Adipocyte (in vitro differentiated cells): ENCODE measurements at regions not wholly inside any gene's neighbourhood (a gene's known extent, or its start where the extent isn't known, plus 50 kb on each side); places are given as distances from the start of the nearest gene placed in this dataset.

Experiments
- DNase-seq: peaks from one replicate; pipeline ENCODE4 v3.0.0-alpha.2; 2015; ENCODE audit warnings: low read depth
- H3K27me3 ChIP-seq: replicated peaks from 2 replicates; pipeline ENCODE4 v1.7.0; 2013; ENCODE audit warnings: mild to moderate bottlenecking, low read length, moderate library complexity; ENCODE audit not compliant: control insufficient read depth, insufficient read depth
- H3K36me3 ChIP-seq: 2 replicates; pipeline ENCODE4 v1.7.0; 2013; ENCODE audit warnings: low read length, mild to moderate bottlenecking, moderate library complexity; ENCODE audit not compliant: control insufficient read depth, insufficient read depth, severe bottlenecking
- H3K4me1 ChIP-seq: 2 replicates; pipeline ENCODE4 v1.7.0; 2013; ENCODE audit warnings: mild to moderate bottlenecking, low read length, moderate library complexity; ENCODE audit not compliant: control insufficient read depth, insufficient read depth
- H3K4me3 ChIP-seq: 2 replicates; pipeline ENCODE4 v1.7.0; 2013; ENCODE audit warnings: mild to moderate bottlenecking, low read length, moderate library complexity
- H3K9ac ChIP-seq: 2 replicates; pipeline ENCODE4 v1.7.0; 2013; ENCODE audit warnings: mild to moderate bottlenecking, low read length, moderate library complexity
- H3K9me3 ChIP-seq: 2 replicates; pipeline ENCODE4 v1.7.0; 2013; ENCODE audit warnings: mild to moderate bottlenecking, low read length, moderate library complexity; ENCODE audit not compliant: control insufficient read depth

DNA sequence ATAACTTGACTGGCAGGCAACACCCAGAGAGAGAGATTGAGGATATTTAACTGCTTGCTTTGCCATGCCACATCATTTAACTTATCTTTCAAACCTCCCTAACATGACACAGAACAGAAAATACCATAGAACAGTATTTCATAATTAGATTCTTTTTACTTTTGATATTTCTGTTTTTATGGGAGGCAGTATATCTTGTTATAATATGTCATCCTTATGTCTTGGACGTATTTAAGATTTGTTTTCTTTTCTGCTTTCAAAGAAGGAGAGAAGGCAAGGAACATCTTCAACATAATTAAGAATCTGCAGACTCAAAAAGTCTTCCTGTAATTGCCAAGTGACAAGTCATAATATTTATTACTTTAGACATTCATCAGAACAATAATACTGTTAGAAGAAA lies 1283.7 kb downstream of the GRIK2 start:
- Histone ChIP-seq H3K27me3 (no peaks in the 10 kb centered on the region), H3K9ac (no peak overlapping the region), H3K9me3 (no peaks in the 10 kb centered on the region)

DNA sequence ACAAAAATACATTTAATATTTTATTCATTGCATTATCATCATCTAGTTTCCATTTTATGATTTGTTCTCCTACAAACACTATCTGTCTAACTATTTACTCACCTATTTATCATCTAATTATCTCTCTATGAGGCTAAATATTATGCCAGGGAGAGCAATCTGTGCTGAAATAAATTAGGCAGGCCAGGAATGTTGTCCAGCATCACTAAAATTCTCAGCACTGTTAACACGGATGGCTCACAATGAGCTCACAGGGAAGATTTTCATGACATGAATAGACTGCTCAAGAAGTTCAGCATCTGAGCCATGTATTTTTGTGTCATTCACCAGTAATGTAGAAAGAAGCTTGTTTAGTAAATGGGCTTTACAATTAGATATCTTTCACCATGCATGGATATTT lies 1277.2 kb downstream of the GRIK2 start:
- H3K27me3 ChIP-seq, result no peaks in the 10 kb centered on the region
- no peak for DNase-seq
- no peak overlapping the region for H3K9ac ChIP-seq
- no peaks in the 10 kb centered on the region for H3K36me3 ChIP-seq
- H3K4me1 ChIP-seq, result no peaks in the 10 kb centered on the region
- no peak overlapping the region for H3K4me3 ChIP-seq
- H3K9me3 ChIP-seq, result no peaks in the 10 kb centered on the region

More for the DNA sequence above, 1283.7 kb downstream of the GRIK2 start:
- H3K36me3 ChIP-seq, result no peaks in the 10 kb centered on the region
- H3K4me1 ChIP-seq, result no peaks in the 10 kb centered on the region
- H3K4me3 ChIP-seq, result no peak overlapping the region
- DNase-seq, result no peak

DNA sequence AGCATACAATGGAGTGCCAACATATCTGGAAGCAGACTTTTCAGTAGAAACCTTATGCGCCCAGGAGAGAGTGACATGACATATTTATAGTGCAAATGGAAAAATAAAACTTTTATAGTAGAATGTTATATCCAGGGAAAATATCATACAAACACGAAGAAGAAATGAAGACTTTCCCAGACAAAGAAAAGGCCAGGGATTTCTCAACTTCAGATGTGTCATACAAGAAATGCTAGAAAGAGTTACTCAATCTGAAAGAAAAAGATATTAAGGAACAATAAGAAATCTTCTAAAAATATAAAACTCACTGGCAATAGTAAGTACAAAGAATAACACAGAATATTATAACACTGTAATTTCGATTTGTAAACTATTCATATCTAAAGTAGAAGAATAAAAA lies 1269.3 kb downstream of the GRIK2 start:
- Histone ChIP-seq H3K9me3 (no peaks in the 10 kb centered on the region), H3K36me3 (no peaks in the 10 kb centered on the region), H3K27me3 (no peaks in the 10 kb centered on the region), H3K4me3 (no peak overlapping the region), H3K4me1 (peaks cover 3% of the 10 kb centered on the region), H3K9ac (no peak overlapping the region)
- peak; percentile 64 for DNase-seq

DNA sequence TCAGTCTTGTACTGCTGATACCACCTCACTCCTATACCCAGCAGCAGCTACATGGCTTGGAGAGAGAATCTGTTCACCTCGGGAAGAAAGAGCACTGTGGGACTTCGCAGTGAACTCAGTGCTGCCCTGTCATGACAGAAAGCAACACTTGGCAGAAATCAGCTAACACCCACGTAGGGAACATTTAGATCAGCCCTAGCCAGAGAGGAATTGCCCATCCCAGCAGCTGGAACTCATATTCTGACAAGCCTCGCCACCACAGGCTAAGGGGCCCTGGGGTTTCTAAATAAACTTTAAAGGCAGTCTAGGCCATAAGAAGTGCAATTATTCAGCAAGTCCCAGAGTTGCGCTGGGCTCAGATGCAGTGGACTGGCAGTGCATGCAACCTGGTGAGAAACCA lies 1266.8 kb downstream of the GRIK2 start:
- DNase-seq, result peak; percentile 68

DNA sequence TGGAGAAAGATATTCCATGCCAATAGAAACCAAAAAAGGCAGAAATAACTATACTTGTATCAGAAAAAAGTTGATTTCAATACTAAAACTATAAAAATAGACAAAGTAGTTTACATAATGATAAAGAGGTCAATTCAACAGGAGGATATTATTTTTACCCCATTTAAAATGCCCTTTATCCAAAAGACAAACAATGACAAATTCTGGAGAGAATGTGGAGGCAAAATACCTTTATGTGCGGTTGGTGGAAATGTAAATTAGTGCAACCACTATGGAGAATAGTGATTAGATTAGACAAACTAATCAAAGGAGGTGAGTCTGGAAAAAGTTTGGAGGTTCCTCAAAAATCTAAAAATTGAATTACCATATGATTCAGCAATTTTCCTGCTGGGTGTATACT lies 1262.3 kb downstream of the GRIK2 start:
- H3K4me1 ChIP-seq, result no peaks in the 10 kb centered on the region
- H3K4me3 ChIP-seq, result no peak overlapping the region
- no peak overlapping the region for H3K9ac ChIP-seq

More for the DNA sequence above, 1266.8 kb downstream of the GRIK2 start:
- Histone ChIP-seq H3K36me3 (no peaks in the 10 kb centered on the region), H3K4me1 (peaks cover 3% of the 10 kb centered on the region), H3K27me3 (no peaks in the 10 kb centered on the region), H3K9me3 (no peaks in the 10 kb centered on the region), H3K4me3 (no peak overlapping the region), H3K9ac (no peak overlapping the region)

DNA sequence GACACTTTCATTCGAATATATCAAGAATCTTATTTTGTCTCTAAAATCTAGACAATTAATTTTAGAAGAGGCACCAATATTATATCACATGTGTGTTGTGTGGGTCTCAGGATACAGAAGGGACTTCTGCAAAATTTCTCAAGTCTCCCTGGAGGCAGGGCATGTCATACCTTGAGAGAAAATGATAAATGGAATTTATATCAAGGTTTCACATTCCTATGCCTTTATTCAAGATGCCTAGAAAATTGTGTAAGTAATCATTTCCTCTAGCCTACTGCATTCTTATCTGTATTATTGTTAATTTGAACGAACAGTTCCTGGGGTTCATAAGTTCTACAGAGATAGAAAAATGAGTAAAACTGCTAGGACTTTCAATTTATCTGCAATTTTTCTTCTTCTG lies 1247.9 kb downstream of the GRIK2 start:
- H3K4me1 ChIP-seq, result no peaks in the 10 kb centered on the region
- H3K9ac ChIP-seq, result no peak overlapping the region
- H3K9me3 ChIP-seq, result no peaks in the 10 kb centered on the region
- no peaks in the 10 kb centered on the region for H3K36me3 ChIP-seq
- no peak overlapping the region for H3K4me3 ChIP-seq
- no peak for DNase-seq
- no peaks in the 10 kb centered on the region for H3K27me3 ChIP-seq

More for the DNA sequence above, 1262.3 kb downstream of the GRIK2 start:
- no peaks in the 10 kb centered on the region for H3K9me3 ChIP-seq
- H3K27me3 ChIP-seq, result no peaks in the 10 kb centered on the region
- DNase-seq, result no peak
- no peaks in the 10 kb centered on the region for H3K36me3 ChIP-seq

DNA sequence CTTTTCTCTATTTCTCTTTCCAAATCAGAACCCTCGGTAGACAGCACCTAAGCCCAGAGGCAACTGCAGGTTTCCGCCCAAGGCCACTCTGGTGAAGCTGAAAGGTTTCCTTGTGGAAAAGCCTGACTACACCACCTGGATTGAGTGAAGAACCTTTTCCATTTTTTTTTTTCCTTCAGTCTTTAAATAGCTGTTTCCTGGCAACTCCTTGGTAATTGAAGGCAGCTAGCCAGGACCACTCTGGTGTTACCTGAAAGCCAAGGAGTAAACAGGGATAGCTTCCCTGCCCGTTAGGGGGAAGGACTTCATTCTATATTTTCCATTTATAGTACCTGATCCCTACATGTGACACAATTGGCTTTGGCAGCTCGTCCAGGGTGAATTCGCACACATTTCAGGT lies 1238.4 kb downstream of the GRIK2 start:
- Histone ChIP-seq H3K27me3 (no peaks in the 10 kb centered on the region), H3K9me3 (no peaks in the 10 kb centered on the region), H3K4me1 (no peaks in the 10 kb centered on the region), H3K9ac (no peak overlapping the region), H3K4me3 (no peak overlapping the region), H3K36me3 (no peaks in the 10 kb centered on the region)
- no peak for DNase-seq

DNA sequence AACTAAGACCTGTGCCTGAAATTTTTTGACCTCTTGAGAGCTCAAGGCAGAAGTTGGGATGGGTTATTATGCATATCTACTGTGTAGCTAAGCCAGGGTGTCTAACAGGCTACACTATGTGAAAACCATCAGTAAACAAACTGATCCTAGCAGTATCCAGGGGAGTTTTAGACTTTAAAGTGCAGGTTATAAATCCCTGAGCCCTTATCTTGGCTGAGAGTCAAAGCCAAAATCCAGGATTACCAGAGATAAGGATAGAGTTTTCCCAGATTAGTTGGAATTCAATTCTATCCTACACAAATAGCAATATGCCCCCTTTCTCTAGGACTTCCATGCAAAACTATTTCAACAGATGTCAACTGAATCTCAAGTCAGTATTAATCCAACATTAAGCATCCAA lies 1229.7 kb downstream of the GRIK2 start:
- H3K36me3 ChIP-seq, result no peaks in the 10 kb centered on the region
- no peak overlapping the region for H3K9ac ChIP-seq
- H3K4me3 ChIP-seq, result no peak overlapping the region
- no peaks in the 10 kb centered on the region for H3K4me1 ChIP-seq
- no peaks in the 10 kb centered on the region for H3K27me3 ChIP-seq
- DNase-seq, result no peak
- no peaks in the 10 kb centered on the region for H3K9me3 ChIP-seq

DNA sequence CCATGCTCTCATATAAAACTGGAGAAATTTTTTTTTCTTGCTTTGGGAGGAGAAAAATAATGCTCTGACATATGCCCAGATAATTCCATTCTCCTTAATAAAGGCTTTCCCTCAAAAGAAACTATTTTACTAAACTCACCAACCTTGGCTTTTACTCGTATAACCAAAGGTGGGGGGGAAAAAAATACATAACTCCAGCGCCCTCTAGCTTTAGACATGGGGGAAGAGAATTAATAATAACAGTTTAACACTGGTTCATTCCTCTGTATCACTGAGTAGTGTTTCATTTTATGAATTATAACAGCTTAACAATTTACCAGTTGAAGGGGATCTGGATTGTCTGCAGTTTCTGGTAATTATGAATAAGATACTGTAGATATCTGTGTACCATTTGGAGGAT lies 1226.1 kb downstream of the GRIK2 start:
- Histone ChIP-seq H3K9ac (no peak overlapping the region), H3K27me3 (no peaks in the 10 kb centered on the region), H3K4me3 (no peak overlapping the region), H3K36me3 (no peaks in the 10 kb centered on the region), H3K4me1 (no peaks in the 10 kb centered on the region), H3K9me3 (no peaks in the 10 kb centered on the region)
- peak; percentile 67 for DNase-seq

DNA sequence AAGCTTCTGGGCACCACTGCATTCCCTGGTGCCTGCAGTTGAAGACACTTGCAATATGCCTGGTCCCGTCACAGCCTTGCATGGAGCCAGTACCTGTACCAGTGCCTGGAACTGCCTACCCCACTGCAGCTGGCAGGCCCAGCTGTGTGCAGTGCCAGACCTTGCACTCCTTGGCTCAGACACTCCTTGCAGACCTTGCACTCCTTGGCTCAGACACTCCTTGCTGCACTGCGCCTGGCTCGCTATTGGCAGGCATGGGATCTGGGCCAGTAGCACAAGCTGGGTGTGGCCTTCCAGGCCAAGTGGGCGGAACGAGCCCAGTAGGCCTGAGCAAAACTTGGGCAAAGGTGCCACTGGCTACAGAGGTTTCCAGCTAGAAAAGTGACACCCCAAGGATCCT lies 1189.1 kb downstream of the GRIK2 start:
- no peak overlapping the region for H3K4me3 ChIP-seq
- no peaks in the 10 kb centered on the region for H3K4me1 ChIP-seq
- no peaks in the 10 kb centered on the region for H3K27me3 ChIP-seq
- no peak overlapping the region for H3K9ac ChIP-seq
- H3K9me3 ChIP-seq, result no peaks in the 10 kb centered on the region
- no peaks in the 10 kb centered on the region for H3K36me3 ChIP-seq
- DNase-seq, result no peak

DNA sequence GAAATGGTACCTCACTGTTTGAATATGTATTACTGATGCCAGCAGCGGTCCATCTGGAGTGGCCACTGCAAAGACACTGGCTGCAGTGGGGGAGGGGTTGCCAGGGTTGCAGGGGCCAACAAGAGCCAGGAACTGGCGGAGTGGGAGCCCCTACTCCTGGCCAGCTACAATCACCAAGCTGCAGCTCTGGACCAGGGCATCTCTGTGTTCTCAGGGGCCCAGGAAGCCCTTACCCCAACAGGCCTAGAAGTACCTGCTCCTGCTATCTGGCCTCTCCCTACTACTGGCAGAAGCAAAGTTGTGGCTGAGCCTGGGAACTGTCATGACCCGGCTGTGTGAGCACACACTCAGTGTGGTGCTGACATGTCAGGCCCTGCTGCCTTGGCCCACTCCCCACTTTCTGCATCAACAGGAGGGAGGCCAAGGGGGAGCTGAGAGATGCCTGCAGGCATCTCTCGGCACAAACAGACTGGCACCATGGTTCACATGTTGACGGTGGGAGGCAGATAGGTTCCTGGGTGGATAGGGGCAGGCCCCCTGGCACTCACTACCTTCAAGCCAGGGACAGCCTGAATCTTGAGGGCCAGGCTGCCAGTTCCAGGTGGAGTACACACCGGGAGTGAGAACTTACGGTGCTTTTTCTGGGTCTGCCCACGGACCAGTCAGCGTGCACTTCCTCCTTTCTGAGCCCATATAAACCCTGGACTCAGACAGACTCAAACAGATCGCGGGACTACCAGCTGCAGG lies 1188.0 kb downstream of the GRIK2 start:
- H3K9me3 ChIP-seq, result no peaks in the 10 kb centered on the region
- H3K4me1 ChIP-seq, result no peaks in the 10 kb centered on the region
- no peak overlapping the region for H3K4me3 ChIP-seq
- no peaks in the 10 kb centered on the region for H3K36me3 ChIP-seq
- no peak overlapping the region for H3K9ac ChIP-seq
- no peak for DNase-seq
- H3K27me3 ChIP-seq, result no peaks in the 10 kb centered on the region
